ENCODE measurements at regions not wholly inside any gene's neighbourhood (a gene's known extent, or its start where the extent isn't known, plus 50 kb on each side); places are given as distances from the start of the nearest gene placed in this dataset.

DNA sequence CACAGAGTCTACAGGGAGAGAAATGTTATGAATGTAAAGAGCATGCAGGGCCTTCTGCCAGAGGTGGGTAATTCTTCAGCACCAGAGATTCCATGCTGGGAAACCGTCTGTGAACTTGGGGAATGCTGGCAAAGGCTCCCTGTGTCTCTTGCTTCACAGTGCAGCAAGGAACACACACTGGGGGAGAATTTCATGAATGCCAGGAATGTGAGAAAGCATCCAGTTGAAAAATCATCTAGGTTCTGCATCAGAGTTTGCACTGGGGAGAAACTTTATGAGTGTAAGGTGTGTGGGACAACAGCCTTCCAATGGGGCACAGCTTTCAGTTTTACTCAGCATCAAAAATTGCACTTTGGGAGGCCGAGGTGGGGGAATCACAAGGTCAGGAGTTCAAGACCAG lies 224.3 kb upstream of the IGFBP3 start:
- Histone ChIP-seq H3K4me1 (peaks cover 14 to 22% of the 10 kb centered on the region in 2 donors), H3K4me3 (replicated peaks in 1 of 3) (no peak overlapping the region), H3K36me3 (no peaks in the 10 kb centered on the region), H3K27me3 (no peaks in the 10 kb centered on the region), H3K27ac (peak overlapping the region; percentile 43 to 71 (median 64)), H3K9me3 (no peaks in the 10 kb centered on the region)
- TF ChIP-seq, protein P1, sequence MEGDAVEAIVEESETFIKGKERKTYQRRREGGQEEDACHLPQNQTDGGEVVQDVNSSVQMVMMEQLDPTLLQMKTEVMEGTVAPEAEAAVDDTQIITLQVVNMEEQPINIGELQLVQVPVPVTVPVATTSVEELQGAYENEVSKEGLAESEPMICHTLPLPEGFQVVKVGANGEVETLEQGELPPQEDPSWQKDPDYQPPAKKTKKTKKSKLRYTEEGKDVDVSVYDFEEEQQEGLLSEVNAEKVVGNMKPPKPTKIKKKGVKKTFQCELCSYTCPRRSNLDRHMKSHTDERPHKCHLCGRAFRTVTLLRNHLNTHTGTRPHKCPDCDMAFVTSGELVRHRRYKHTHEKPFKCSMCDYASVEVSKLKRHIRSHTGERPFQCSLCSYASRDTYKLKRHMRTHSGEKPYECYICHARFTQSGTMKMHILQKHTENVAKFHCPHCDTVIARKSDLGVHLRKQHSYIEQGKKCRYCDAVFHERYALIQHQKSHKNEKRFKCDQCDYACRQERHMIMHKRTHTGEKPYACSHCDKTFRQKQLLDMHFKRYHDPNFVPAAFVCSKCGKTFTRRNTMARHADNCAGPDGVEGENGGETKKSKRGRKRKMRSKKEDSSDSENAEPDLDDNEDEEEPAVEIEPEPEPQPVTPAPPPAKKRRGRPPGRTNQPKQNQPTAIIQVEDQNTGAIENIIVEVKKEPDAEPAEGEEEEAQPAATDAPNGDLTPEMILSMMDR (IDR thresholded peaks at IDR 0.05), result no peak
- no peak for TF ChIP-seq POLR2A (IDR thresholded peaks at IDR 0.05)
- intact Hi-C loops (cut with DNase I), result no loop called here
- 36 to 42% methylated on average over 2 of the region's 2 CpGs for WGBS, 2 donors
- DNase-seq, result peak; percentile 79 to 86

GRCh38 chr7:46143949-46144917 lies 223.2 kb upstream of the IGFBP3 start:
- Histone ChIP-seq H3K27ac (peak overlapping the region in 1 of 3 donors; percentile 61), H3K36me3 (no peaks in the 10 kb centered on the region), H3K4me3 (replicated peaks in 1 of 3) (no peak overlapping the region), H3K27me3 (no peaks in the 10 kb centered on the region), H3K9me3 (no peaks in the 10 kb centered on the region), H3K4me1 (peaks cover 14 to 22% of the 10 kb centered on the region in 2 donors)
- TF ChIP-seq POLR2A (IDR thresholded peaks at IDR 0.05), result no peak
- TF ChIP-seq, protein P1 (IDR thresholded peaks at IDR 0.05), result no peak
- DNase-seq, result no peak
- WGBS, 2 donors, result 90 to 96% methylated on average over 4 of the region's 4 CpGs
- intact Hi-C loops (cut with DNase I), result no loop called here

DNA sequence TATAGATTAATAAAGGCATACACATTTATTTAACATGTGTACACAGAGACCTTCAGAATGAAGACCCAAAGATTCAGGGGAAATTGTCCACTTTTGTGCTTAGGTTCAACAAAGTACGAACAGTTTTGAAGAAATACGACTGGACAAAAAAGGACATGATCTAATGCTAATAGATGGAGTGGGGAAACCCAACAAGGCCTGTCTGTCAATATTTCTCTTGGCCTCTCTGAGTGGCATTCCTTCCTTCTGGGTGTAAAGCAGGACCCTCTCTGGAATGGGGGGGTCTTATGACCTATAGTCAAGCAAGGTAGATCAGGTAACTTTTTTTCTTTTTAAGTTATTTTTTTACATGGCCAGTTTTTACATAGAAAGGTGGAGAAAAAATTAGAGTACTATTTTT lies 222.3 kb upstream of the IGFBP3 start:
- Histone ChIP-seq H3K9me3 (no peaks in the 10 kb centered on the region), H3K4me1 (peaks cover 14 to 22% of the 10 kb centered on the region in 2 donors), H3K4me3 (replicated peaks in 1 of 3) (no peak overlapping the region), H3K27me3 (no peaks in the 10 kb centered on the region), H3K27ac (no peak overlapping the region), H3K36me3 (no peaks in the 10 kb centered on the region)
- no peak for TF ChIP-seq POLR2A (IDR thresholded peaks at IDR 0.05)
- TF ChIP-seq, protein P1 (IDR thresholded peaks at IDR 0.05), result no peak
- intact Hi-C loops (cut with DNase I), result no loop called here
- DNase-seq, result no peak
- 93 to 95% methylated on average over 2 of the region's 2 CpGs for WGBS, 2 donors

GRCh38 chr7:46139079-46139478 lies 218.0 kb upstream of the IGFBP3 start:
- no peaks in the 10 kb centered on the region for H3K4me1 ChIP-seq
- H3K27me3 ChIP-seq, result no peaks in the 10 kb centered on the region
- H3K27ac ChIP-seq, result no peak overlapping the region
- H3K9me3 ChIP-seq, result no peaks in the 10 kb centered on the region
- TF ChIP-seq, protein P1 (IDR thresholded peaks at IDR 0.05), result no peak
- no peak for TF ChIP-seq POLR2A (IDR thresholded peaks at IDR 0.05)
- no peak for DNase-seq
- H3K4me3 ChIP-seq (replicated peaks in 1 of 3), result no peak overlapping the region
- no peaks in the 10 kb centered on the region for H3K36me3 ChIP-seq
- intact Hi-C loops (cut with DNase I), result no loop called here

DNA sequence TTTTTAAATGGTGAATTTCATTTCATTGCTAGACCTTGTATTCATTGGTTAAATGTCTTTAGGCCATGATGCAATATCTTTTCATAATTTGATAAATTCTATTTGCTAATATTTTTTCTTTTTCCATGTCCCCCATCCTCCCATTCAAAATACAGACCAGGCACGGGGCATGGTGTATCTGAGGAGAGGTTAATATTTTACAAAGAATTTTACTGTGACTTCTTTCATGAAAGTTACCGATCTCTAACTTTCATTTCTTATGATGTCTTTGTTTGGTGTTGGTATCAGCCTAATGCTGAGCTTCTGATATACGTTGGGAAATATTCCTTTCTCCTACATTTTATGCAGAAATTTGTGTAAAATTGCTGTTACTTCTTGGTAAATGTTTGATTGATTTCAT lies 216.7 kb upstream of the IGFBP3 start:
- Histone ChIP-seq H3K27me3 (no peaks in the 10 kb centered on the region), H3K4me1 (no peaks in the 10 kb centered on the region), H3K4me3 (replicated peaks in 1 of 3) (no peak overlapping the region), H3K27ac (no peak overlapping the region), H3K9me3 (no peaks in the 10 kb centered on the region), H3K36me3 (no peaks in the 10 kb centered on the region)
- 87 to 95% methylated on average over 3 of the region's 3 CpGs for WGBS, 2 donors
- no peak for TF ChIP-seq POLR2A (IDR thresholded peaks at IDR 0.05)
- TF ChIP-seq, protein P1 (IDR thresholded peaks at IDR 0.05), result no peak
- no peak for DNase-seq
- intact Hi-C loops (cut with DNase I), result no loop called here

All from thyroid gland (tissue), 4 donors.